ENCODE measurements at regions not wholly inside any gene's neighbourhood (a gene's known extent, or its start where the extent isn't known, plus 50 kb on each side); places are given as distances from the start of the nearest gene placed in this dataset.

DNA sequence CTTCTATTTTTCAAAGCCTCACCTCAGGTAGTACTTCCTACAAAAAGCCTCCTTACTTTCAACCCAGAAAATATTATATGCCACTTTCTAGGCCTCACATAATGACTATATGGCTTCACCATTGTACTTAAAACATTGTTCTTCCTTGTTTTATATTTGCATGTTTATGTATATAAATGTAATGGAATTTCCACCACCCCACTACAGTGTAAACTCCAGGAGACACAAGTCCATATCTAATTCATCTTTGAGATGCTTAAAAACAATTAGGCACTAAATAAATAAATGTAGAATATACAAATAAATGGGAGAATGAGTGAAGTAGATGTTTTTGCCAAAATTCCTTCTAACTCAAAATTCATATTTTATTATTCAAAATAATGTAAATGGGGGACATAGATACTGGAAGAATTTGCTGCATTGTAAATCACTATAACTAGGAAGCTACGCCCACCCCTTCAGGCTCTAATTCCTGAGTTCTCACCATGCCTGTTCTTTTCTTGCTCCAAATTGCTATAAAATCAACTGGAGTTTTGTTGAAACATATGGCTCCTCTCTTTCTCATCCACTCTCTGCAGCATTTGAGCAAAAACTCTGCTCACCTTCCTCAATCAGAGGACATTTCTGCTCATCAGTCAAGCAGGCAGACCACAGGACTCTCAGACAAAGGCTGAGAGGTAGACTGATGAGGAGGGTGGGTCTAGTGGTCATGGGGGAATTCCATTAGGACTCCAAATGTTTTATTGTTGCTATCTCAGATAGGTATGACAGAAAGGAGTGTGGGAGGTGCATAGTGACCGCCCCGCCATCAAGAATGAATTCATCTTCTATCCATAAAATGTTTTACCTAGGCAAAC lies 243.0 kb downstream of the HNMT start:
- intact Hi-C loops (cut with DNase I): no loop called here
- DNase-seq: no peak

DNA sequence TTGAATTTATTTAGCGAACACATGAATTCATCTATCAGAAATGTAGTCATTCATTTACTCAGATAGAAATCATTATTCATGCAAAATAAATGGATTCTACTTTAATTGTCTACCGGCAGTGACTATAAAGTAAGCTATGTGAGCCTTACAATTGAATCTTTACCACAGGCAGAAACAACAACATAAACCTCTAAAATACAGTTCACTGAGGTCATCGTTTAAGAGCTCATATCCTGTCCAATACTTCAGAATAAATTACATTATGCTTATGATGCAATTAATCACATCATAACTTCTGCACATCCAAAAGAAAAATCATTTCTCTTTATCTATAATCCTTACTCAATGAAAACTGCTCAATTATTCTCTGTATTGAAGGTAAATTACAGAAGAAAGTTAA lies 244.7 kb downstream of the HNMT start:
- intact Hi-C loops (cut with DNase I): no loop called here

DNA sequence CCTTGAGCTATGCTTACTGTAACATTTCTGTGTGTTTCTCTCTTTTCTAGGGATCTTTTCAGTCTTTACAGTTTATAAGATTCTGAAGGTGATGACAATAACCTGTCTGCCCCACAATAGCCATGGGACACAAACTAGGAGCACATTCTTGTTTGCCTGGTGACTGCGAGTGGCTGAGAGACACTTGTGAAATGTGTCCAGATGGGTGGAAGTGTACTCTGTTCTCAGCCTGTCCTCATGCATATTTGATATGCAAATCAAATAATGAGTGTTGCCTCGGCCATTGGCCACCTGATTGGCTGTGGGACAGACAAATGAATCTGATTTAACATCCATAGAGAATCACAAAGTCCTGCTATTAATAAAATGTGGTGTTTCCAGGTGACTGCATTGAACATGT lies 246.2 kb downstream of the HNMT start:
- intact Hi-C loops (cut with DNase I): no loop called here
- DNase-seq: no peak

More for the DNA sequence above, 244.7 kb downstream of the HNMT start:
- no peak for DNase-seq

DNA sequence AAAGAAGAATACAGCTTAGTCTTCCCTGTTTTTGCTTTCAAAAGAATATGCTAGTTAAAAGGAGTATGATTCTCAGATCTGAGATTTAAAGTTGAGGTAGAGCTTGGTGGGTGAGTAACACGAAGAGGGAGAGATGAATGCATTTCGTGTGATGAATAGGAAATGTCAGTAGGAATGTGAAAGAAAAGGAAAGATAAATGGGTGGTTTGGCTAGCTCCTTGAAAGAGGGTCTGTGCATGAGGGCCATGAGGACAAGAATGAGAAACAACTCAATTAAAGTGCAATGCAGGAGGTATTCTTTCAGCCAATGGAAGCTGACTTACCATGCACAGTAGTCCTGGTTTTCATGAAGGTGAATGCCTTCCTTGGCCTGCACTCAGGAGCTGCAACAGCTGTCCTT lies 248.2 kb downstream of the HNMT start:
- DNase-seq: no peak
- intact Hi-C loops (cut with DNase I): no loop called here

DNA sequence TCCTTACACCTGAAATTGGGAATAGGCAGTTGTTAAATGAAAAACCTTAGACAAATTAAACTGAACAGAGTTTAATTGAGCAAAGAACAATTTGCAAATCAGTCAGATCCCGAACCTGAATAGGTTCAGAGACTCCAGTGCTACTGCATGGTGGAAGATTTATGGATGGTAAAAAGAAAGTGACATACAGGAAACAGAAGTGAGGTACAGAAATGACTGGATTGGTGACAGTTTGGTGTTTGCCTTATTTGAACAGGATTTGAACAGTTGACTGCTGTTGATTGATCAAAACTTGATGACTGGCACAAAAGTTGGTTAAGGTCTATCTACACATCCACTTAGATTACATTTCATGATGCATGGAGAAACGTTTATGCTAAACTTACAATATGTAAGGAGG lies 248.8 kb downstream of the HNMT start:
- intact Hi-C loops (cut with DNase I): no loop called here
- no peak for DNase-seq

DNA sequence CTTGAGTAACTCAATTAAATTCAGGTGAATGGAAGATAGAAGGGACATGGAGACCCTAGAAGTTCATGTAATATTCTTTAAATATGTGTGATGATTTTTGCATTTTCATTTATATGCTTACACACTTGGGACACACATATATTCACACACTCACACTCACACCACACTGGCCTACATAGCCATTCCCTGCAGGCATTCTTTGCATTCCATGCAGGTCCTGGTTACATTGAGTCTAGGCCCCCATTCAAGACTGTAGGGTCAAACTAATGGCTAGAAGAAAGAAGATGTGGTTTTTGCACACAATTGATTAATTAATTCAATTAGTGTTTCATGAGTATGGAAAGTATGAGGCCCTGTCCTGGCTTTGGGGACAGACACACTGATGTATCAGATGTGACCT lies 249.4 kb downstream of the HNMT start:
- intact Hi-C loops (cut with DNase I): no loop called here
- DNase-seq: no peak

DNA sequence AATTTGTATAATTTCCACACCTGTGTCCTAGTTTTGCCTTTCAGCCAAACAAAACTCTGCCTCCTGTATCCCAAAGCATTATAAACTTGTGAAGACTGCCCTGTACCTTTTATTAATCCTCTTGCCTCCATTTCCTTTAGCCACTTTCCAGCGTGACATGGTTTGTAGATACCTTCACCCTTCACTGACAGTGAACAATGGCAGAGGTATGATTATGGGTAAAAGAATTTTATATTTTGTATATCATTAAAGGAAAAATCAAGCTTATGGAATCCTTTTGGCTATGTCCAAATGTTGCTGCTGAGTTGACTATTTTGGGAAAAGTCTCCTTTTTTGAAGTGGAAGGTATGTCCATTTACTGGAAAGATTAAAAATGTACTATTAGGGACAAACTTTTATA lies 251.7 kb downstream of the HNMT start:
- intact Hi-C loops (cut with DNase I): no loop called here

DNA sequence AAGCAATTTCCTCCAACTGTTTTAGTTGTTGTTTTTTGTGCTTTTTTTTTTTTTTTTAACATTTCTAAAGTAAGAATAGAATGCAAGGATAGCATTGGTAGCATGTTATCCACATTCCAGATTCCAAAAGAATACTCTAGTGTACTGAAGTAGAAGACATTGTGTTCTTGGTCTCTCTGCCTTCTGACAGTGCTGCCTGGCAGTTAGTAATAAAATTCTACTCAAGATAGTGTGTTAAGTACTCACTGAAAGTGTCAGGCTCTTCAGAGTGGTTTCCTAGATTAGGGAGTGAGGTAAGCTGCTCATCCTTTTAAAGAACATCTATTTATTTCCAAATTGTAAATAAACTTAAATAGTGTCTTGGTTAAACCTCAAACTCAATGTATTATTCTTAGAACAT lies 253.7 kb downstream of the HNMT start:
- no peak for DNase-seq
- intact Hi-C loops (cut with DNase I): no loop called here

More for the DNA sequence above, 251.7 kb downstream of the HNMT start:
- no peak for DNase-seq

DNA sequence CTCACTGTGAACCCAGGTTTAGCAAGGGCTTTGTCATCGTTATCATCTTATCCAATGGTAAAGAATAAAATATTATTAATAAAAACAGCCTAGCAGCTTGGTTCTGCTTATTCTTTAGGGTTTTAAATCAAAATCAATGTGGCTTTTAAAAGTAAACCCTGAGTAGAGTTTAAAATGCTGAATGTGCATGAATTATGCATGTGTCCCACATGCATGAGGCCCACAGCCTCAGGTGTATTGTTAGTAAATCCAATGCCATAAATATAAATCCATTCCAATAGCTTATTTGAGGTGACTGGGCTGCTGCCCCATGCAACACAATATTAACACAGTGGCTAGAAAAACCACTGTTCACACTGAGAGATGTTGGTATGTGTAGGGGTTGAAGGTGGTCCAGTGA lies 254.1 kb downstream of the HNMT start:
- no peak for DNase-seq
- intact Hi-C loops (cut with DNase I): no loop called here

DNA sequence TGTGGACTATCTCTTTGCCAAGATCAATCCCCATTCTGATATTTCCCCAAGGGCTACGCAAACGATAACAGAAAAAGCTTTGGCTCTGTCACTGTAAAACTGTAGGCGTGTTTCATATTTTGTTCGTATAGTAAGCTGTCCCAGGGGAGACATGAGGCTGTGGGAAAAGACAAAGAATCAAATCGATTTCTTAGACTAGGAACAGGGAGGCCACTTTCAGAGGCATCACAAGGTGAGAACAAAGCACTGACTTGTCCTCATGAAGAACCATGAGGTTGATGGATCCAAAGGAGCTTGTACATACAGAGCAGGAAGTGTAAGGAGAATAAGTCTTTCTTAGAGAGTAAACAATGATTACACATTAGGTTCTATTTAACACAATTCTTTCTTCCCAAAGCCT lies 255.7 kb downstream of the HNMT start:
- no peak for DNase-seq
- intact Hi-C loops (cut with DNase I): no loop called here

DNA sequence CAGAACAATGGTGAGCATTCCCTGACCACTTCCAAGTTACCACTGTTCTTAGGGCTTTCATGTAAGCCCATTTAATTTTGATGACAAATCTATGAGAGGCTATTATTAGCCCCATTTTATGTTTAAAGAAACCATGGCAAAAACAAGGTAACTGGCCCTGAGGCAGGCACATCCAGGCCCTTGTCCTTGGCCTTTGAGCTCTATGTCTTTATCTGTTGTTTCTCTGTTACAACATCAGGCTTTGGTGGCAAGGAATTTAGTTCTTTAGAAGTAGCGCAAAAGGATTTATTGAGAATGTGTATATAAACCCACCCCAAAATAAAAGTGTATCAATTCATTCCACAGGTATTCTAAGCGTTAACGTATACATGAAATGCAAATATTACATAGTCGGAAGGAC lies 257.1 kb downstream of the HNMT start:
- no peak for DNase-seq
- intact Hi-C loops (cut with DNase I): no loop called here

DNA sequence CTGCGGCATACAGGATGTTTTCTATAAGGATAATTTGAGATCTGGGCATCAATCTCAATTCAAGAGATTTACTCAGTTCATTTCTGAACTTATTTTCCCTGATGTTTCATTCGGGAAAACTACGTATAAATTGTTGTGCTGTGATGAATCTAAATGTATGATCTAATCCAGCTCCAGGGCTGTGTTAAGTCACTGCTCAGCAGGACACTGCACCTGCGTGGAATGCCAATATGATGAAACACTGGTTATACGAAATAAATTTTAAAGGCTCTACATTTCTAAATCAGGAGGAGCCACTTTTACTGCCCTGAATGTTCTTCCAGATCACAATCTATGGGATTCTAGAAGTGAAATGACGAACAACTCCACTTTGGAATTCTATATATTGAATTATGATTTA lies 259.0 kb downstream of the HNMT start:
- intact Hi-C loops (cut with DNase I): no loop called here

DNA sequence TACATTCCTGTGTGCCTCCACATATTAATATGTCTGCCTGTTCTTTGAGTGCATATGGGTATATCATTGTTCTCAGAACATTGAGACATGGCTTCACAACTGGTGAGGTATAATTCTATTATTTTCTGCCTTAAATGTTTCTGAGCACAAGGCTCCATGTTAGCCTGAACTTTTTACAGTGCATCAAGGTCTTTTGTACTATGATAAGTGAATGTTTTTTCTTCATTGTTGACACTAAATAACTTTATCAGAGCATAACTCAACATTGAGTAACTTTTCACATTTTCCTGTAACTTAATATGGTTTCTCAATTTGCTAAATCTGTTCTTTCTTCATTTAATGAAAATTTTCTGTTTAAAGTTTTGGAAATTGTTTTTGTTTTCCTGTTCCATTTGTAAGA lies 262.9 kb downstream of the HNMT start:
- no peak for DNase-seq
- intact Hi-C loops (cut with DNase I): no loop called here

More for the DNA sequence above, 259.0 kb downstream of the HNMT start:
- no peak for DNase-seq

DNA sequence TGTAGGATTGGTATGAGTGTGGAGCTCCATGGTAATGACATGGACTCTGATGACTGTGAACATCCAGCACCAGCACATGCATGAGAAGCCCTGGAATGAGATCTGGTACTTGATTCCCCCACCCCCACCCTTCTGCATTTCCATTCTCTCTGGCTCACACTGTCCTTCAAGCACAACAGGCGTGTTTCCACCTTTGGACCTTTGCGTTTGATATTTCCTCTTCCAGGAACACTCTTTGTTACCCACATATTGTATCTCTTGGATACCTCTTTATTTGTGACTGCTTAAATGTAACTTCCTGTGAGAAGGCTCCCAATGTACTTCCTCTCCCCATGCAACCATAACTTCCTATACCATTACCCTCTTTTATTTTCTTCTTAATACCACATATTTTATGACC lies 263.8 kb downstream of the HNMT start:
- no peak for DNase-seq

DNA sequence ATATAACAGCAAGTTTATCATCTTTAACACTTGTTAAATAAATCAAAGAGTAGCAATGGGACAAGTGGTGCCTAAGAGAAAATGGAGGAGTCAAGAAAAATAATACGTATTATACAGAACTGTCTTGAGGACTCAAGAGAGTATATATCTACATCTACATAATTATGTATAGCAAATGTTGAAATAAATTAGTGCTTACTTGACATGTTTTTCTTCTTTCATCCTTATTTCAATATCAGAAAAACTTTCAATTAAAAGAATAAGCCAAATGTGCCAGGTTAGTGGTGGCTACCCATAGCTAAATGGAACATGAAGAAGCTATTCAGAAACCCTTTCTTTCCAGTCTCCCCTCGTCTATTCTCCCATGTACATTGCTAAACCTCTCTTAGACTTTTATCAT lies 267.3 kb upstream of the SPOPL start:
- intact Hi-C loops (cut with DNase I): no loop called here

More for the DNA sequence above, 263.8 kb downstream of the HNMT start:
- intact Hi-C loops (cut with DNase I): no loop called here

DNA sequence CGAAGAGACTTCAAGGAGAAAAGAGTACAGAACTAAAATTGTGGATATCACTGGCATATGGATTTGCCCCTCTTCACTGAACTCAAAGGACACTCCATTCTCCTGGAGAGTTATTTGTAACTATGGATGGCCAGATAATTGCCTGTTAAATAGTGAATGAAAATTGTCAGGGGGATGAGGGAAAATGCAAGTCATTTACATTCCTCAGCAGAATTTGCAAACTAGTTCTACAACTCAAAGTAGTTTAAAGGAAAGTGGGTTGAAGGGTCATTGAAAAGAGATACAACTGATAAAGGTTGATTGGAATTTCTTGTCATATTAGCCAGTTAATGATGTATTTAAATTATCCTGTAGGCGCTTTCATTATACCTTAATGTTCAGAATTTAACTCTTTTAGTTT lies 266.5 kb upstream of the SPOPL start:
- intact Hi-C loops (cut with DNase I): no loop called here
- DNase-seq: no peak

More for the DNA sequence above, 267.3 kb upstream of the SPOPL start:
- no peak for DNase-seq

DNA sequence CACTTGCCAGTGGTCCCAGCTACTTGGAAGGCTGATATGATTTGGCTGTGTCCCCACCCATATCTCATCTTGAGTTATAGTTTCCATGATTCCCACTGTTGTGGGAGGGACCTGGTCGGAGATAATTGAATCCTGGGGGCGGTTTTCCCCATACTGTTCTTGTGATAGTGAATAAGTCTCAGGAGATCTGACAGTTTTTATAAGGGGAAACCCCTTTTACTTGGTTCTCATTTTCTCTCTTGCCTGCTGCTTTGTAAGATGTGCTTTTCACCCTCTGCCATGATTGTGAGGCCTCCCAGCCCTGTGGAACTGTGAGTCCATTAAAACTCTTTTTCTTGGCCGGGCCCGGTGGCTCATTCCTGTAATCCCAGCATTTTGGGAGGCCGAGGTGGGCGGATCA lies 265.4 kb upstream of the SPOPL start:
- intact Hi-C loops (cut with DNase I): no loop called here
- DNase-seq: no peak

DNA sequence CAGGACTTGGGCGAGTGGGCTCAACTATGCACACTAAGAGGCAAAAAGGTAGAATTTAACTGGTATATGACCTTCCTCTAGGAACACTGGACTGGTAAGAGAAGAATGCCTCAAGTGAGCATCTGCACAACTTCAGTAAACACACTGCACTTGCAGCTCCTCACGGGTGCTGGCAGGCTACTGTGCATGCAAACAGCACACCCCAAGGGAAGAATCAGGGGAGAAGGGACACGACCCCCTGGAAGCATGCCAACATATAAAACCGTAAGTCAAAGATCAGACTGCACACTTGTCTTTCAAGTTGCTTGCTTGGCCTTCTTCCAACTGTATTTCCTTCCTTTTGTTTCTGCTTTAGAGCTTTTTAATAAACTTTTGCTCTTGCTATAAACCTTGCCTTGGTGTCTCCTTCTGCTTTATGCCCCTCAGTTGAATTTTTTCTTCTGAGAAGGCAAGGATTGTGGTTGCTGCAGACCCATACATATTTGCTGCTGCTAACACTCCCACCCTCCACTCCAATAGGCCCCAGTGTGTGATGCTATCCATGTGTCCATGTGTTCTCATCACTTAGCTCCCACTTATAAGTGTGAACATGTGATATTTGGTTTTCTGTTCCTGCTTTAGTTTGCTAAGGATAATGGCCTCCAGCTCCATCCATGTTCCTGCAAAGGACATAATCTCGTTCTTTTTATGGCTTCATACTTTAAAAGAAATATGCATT lies 263.7 kb upstream of the SPOPL start:
- intact Hi-C loops (cut with DNase I): no loop called here
- no peak for DNase-seq

DNA sequence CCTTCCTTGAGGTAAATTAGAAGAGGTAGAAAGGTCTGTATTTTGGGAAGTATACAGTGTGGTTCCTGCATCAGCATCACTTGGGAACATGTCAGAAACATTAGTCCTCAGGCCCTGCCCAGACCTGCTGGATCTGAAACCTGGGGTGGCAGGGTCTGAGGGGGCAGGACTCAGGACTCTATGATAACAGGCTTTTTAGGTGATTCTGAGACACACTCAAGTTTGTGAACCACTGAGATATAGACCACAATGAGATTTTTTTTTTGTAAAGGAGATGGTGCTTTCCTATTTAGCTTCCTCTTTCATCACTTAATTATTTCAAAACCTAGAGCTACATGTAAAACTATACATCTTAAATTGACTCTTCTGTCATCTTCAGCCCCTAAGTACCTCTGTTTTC lies 262.7 kb upstream of the SPOPL start:
- intact Hi-C loops (cut with DNase I): no loop called here
- no peak for DNase-seq

DNA sequence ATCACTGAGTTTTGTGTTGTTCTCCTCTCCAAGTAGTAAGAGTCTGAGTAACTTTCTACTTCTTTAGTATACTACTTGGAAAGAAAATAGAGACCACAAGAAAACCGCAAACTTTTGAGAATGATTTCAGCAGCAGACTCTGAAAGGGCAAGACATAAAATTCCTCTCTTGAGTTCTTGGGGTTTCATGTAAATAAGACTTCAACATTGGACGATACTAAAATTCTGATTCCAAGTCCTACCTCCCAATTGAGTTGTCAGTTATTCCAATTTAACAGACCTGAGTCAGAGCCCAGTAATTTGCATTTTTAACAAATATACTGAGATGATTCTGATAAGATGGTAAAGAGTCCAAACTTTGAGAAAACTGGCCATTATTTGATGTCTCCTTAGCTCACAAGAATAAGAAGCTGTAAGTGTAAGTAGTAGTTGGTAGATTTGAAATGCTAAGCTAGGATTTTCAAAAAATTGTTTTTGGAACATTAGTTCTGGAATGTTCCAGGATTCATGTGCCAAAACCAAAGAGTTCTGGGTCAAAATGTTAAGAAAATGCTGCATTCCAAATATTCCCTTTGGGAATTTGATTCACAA lies 261.6 kb upstream of the SPOPL start:
- intact Hi-C loops (cut with DNase I): no loop called here

More for the DNA sequence above, 261.6 kb upstream of the SPOPL start:
- DNase-seq: no peak

Measured in head of caudate nucleus (tissue), 42 donors.